ENCODE measurements at regions not wholly inside any gene's neighbourhood (a gene's known extent, or its start where the extent isn't known, plus 50 kb on each side); places are given as distances from the start of the nearest gene placed in this dataset.

GRCh38 chr7:156514851-156515250 lies 125.7 kb upstream of the RNF32 start:
- TF ChIP-seq RAD21 (conservative IDR thresholded peaks at IDR 0.05) (no peak), EZH2 (IDR thresholded peaks at IDR 0.05; ENCODE audit: borderline replicate concordance, insufficient read depth, low read length, poor library complexity, severe bottlenecking) (no peak), MXI1 (conservative IDR thresholded peaks at IDR 0.05; ENCODE audit: poor library complexity, severe bottlenecking) (no peak), EP300 (conservative IDR thresholded peaks at IDR 0.05; ENCODE audit: poor library complexity, severe bottlenecking) (no peak), SMC3 (conservative IDR thresholded peaks at IDR 0.05; ENCODE audit: poor library complexity) (no peak), CTCF (IDR thresholded peaks at IDR 0.05; ENCODE audit: poor library complexity, severe bottlenecking) (no peak), POLR2AphosphoS5 (IDR thresholded peaks at IDR 0.05) (no peak), REST (IDR thresholded peaks at IDR 0.05; ENCODE audit: borderline replicate concordance) (no peak), TAF1 (IDR thresholded peaks at IDR 0.05; ENCODE audit: low read depth) (no peak)
- no peak overlapping the region for H2AFZ ChIP-seq (ENCODE audit: low read depth, low read length)
- H3K4me2 ChIP-seq (ENCODE audit: low read length) = no peak overlapping the region
- H3K9me3 ChIP-seq (ENCODE audit: low read length) = no peaks in the 10 kb centered on the region
- H3K4me3 ChIP-seq (ENCODE audit: low read length) = no peak overlapping the region
- H3K36me3 ChIP-seq (ENCODE audit: insufficient read depth, low read length) = no peaks in the 10 kb centered on the region
- H3K9ac ChIP-seq (ENCODE audit: low read length) = no peak overlapping the region
- no peaks in the 10 kb centered on the region for H3K9me2 ChIP-seq (ENCODE audit: insufficient read depth, low read length)
- H3F3A ChIP-seq (ENCODE audit: insufficient read depth, low read length, poor library complexity, severe bottlenecking) = no peaks in the 10 kb centered on the region
- H3K79me2 ChIP-seq (replicated peaks; ENCODE audit: insufficient read depth, low read length) = no peaks in the 10 kb centered on the region
- H4K20me1 ChIP-seq (ENCODE audit: insufficient read depth) = no peaks in the 10 kb centered on the region
- H3K27ac ChIP-seq (ENCODE audit: low read length) = no peak overlapping the region
- H3K27me3 ChIP-seq (ENCODE audit: insufficient read depth, low read depth, low read length) = no peaks in the 10 kb centered on the region

DNA sequence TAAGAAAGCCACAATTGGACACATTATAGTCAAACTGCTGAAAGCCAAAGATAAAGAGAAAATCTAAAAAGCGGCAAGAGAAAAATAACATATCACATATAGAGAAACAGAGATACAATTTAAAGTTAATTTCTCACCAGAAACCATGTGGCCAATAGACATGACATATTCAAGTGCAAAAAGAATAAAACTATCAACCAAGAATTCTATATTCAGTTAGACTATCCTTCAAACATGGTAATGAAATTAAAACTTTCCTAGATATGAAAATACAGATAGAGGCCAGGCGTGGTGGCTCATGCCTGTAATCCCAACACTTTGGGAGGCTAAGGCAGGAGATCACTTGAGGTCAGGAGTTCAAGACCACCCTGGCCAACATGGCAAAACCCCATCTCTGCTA lies 129.1 kb upstream of the RNF32 start:
- Histone ChIP-seq H3K9ac (ENCODE audit: low read length) (no peak overlapping the region), H3K79me2 (replicated peaks; ENCODE audit: insufficient read depth, low read length) (no peaks in the 10 kb centered on the region), H3K27me3 (ENCODE audit: insufficient read depth, low read depth, low read length) (no peaks in the 10 kb centered on the region), H3F3A (ENCODE audit: insufficient read depth, low read length, poor library complexity, severe bottlenecking) (no peaks in the 10 kb centered on the region), H3K27ac (ENCODE audit: low read length) (no peak overlapping the region), H3K9me2 (ENCODE audit: insufficient read depth, low read length) (no peaks in the 10 kb centered on the region), H4K20me1 (ENCODE audit: insufficient read depth) (no peaks in the 10 kb centered on the region), H3K4me2 (ENCODE audit: low read length) (no peak overlapping the region), H3K4me3 (ENCODE audit: low read length) (no peak overlapping the region), H2AFZ (ENCODE audit: low read depth, low read length) (no peak overlapping the region), H3K36me3 (ENCODE audit: insufficient read depth, low read length) (no peaks in the 10 kb centered on the region), H3K9me3 (ENCODE audit: low read length) (no peaks in the 10 kb centered on the region)
- TF ChIP-seq CTCF (IDR thresholded peaks at IDR 0.05; ENCODE audit: poor library complexity, severe bottlenecking) (no peak), RAD21 (conservative IDR thresholded peaks at IDR 0.05) (no peak), SMC3 (conservative IDR thresholded peaks at IDR 0.05; ENCODE audit: poor library complexity) (no peak), TAF1 (IDR thresholded peaks at IDR 0.05; ENCODE audit: low read depth) (no peak), REST (IDR thresholded peaks at IDR 0.05; ENCODE audit: borderline replicate concordance) (no peak), EZH2 (IDR thresholded peaks at IDR 0.05; ENCODE audit: borderline replicate concordance, insufficient read depth, low read length, poor library complexity, severe bottlenecking) (no peak), MXI1 (conservative IDR thresholded peaks at IDR 0.05; ENCODE audit: poor library complexity, severe bottlenecking) (no peak), POLR2AphosphoS5 (IDR thresholded peaks at IDR 0.05) (no peak), EP300 (conservative IDR thresholded peaks at IDR 0.05; ENCODE audit: poor library complexity, severe bottlenecking) (no peak)

Measured in neural cell (in vitro differentiated cells).